ENCODE measurements at regions not wholly inside any gene's neighbourhood (a gene's known extent, or its start where the extent isn't known, plus 50 kb on each side); places are given as distances from the start of the nearest gene placed in this dataset.

DNA sequence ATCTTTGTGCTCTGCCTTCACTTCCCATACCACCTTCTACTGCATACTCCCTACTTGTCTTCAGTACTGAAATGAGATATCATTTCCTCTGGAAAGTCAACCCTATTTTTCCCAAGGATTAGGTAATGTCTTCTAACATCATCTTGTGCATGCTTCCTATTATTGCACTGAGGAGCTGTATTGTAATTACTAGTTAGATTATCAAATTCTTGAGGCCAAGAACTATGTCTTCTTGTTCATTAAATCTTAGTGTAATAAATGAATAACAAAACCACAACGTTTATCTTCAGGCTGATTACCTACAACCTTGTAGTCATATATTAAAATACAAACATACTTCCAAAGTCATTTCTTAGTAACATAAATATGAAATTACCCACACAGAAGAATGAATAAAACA, 87.9 kb upstream of the POU5F2 start:
- intact Hi-C loops (cut with micrococcal nuclease; ENCODE audit: unreplicated experiment), result no loop called here
- Histone ChIP-seq H3K27ac (ENCODE audit: low read depth, low read length, poor library complexity, severe bottlenecking) (no peak overlapping the region), H3K27me3 (replicated peaks; ENCODE audit: insufficient read depth, low read depth, low read length, poor library complexity) (no peaks in the 10 kb centered on the region), H3K9me3 (ENCODE audit: low read depth, low read length, poor library complexity, severe bottlenecking) (no peaks in the 10 kb centered on the region), H3K4me1 (ENCODE audit: insufficient read depth, low read length, poor library complexity, severe bottlenecking) (no peaks in the 10 kb centered on the region), H3K4me3 (ENCODE audit: low read depth, low read length, poor library complexity, severe bottlenecking) (no peak overlapping the region), H3K36me3 (ENCODE audit: insufficient read depth, low read length, poor library complexity, severe bottlenecking) (no peaks in the 10 kb centered on the region)
- TF ChIP-seq CTCF (conservative IDR thresholded peaks at IDR 0.05; ENCODE audit: low read depth, low read length) (no peak), EZH2 (IDR thresholded peaks at IDR 0.05; ENCODE audit: borderline replicate concordance, low read depth, low read length, poor library complexity, severe bottlenecking) (no peak)
- no peak for DNase-seq (ENCODE audit: low spot score)
- ChIA-PET CTCF (no interaction called here), POLR2A (ENCODE audit: low non-redundant PET) (no interaction called here)
- BruUV-seq (replicated peaks), result no TSS peak

GRCh38 chr5:93821891-93822415, 80.6 kb upstream of the POU5F2 start:
- POLR2A ChIA-PET (ENCODE audit: low non-redundant PET), result no interaction called here
- BruUV-seq (replicated peaks), result no TSS peak
- no peaks in the 10 kb centered on the region for H3K36me3 ChIP-seq (ENCODE audit: insufficient read depth, low read length, poor library complexity, severe bottlenecking)
- no peaks in the 10 kb centered on the region for H3K4me1 ChIP-seq (ENCODE audit: insufficient read depth, low read length, poor library complexity, severe bottlenecking)
- no peaks in the 10 kb centered on the region for H3K27me3 ChIP-seq (replicated peaks; ENCODE audit: insufficient read depth, low read depth, low read length, poor library complexity)
- intact Hi-C loops (cut with micrococcal nuclease; ENCODE audit: unreplicated experiment), result no loop called here
- H3K27ac ChIP-seq (ENCODE audit: low read depth, low read length, poor library complexity, severe bottlenecking), result no peak overlapping the region
- CTCF ChIA-PET, result no interaction called here
- TF ChIP-seq CTCF (conservative IDR thresholded peaks at IDR 0.05; ENCODE audit: low read depth, low read length) (no peak), EZH2 (IDR thresholded peaks at IDR 0.05; ENCODE audit: borderline replicate concordance, low read depth, low read length, poor library complexity, severe bottlenecking) (no peak)
- H3K9me3 ChIP-seq (ENCODE audit: low read depth, low read length, poor library complexity, severe bottlenecking), result no peaks in the 10 kb centered on the region
- H3K4me3 ChIP-seq (ENCODE audit: low read depth, low read length, poor library complexity, severe bottlenecking), result no peak overlapping the region
- DNase-seq (ENCODE audit: low spot score), result no peak

- Histone ChIP-seq H3K27ac (ENCODE audit: low read depth, low read length, poor library complexity, severe bottlenecking) (no peak overlapping the region), H3K4me1 (ENCODE audit: insufficient read depth, low read length, poor library complexity, severe bottlenecking) (no peaks in the 10 kb centered on the region), H3K4me3 (ENCODE audit: low read depth, low read length, poor library complexity, severe bottlenecking) (no peak overlapping the region), H3K27me3 (replicated peaks; ENCODE audit: insufficient read depth, low read depth, low read length, poor library complexity) (no peaks in the 10 kb centered on the region), H3K9me3 (ENCODE audit: low read depth, low read length, poor library complexity, severe bottlenecking) (no peaks in the 10 kb centered on the region), H3K36me3 (ENCODE audit: insufficient read depth, low read length, poor library complexity, severe bottlenecking) (no peaks in the 10 kb centered on the region)
- intact Hi-C loops (cut with micrococcal nuclease; ENCODE audit: unreplicated experiment), result loop anchor here (10.0 kb wide), 1 partner anchor 915 kb away; no protein-coding TSS in a partner anchor
- TF ChIP-seq CTCF (conservative IDR thresholded peaks at IDR 0.05; ENCODE audit: low read depth, low read length), result no peak
- no peak for TF ChIP-seq EZH2 (IDR thresholded peaks at IDR 0.05; ENCODE audit: borderline replicate concordance, low read depth, low read length, poor library complexity, severe bottlenecking)
- DNase-seq (ENCODE audit: low spot score), result no peak
- POLR2A ChIA-PET (ENCODE audit: low non-redundant PET), result no interaction called here
- BruUV-seq (replicated peaks), result no TSS peak
- CTCF ChIA-PET, result no interaction called here
These were observed 78.3 kb upstream of the POU5F2 start for GRCh38 chr5:93819668-93820067.

Data from A673 (cell line).